Right renal pelvis (tissue), 4 donors: ENCODE measurements at regions not wholly inside any gene's neighbourhood (a gene's known extent, or its start where the extent isn't known, plus 50 kb on each side); places are given as distances from the start of the nearest gene placed in this dataset.

Experiments used
- DNase-seq, 4 donors: peaks; one replicate each; pipeline ENCODE4 v3.0.0-alpha.2; 2013; ENCODE audit warnings: low read depth in 4 of 4, low spot score in 3 of 4, missing footprints in 1 of 4

DNA sequence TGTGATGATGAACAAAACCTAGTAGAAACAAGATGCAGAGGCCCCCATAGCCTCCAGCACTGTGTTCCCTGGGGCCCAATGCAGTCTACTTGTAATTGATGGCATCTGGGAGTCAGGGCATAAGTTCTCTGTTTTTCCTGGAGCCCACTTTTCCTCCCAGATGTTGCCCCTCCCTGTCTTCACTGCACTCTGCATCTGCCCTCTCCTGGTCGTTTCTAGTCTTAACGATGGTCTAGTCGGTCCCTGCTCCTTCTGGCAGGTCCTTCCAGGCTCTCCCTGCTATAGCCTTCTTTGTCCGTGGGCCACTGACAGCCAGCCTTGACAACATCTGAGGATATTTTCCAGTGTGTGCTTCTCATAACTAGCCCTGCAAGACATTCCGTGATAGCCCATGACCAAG is 208.3 kb downstream of the GXYLT1 start:
- DNase-seq: no peak

- DNase-seq: no peak
These were observed 208.8 kb downstream of the GXYLT1 start for GRCh38 chr12:41935911-41936310.

DNA sequence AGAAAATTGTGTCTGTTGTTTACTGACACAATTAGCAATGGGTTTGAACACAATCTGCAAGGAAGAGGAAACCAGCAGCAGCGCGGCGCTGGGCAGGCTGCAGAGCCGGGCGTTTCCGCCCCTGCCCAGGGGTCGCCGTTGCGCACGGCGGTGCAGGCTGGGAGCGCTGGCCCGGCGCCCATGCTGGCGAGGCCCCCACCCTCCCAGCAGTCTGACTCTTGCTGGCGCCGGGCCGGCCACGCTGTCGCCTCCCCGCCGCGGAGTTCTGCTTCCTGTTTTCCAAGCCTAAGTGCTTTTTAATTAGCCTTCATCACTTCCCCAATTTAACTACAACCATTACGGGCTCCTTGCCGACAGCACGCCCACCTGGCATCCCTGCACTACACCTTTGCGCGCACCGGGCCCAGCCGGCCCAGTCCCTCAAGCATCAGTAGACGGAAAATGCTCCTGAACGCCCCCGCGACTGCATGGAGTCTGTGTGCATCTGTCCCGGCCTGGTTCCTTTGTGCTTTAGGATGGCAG is 212.1 kb downstream of the GXYLT1 start:
- peak; percentile 36 to 66 (median 46) for DNase-seq

DNA sequence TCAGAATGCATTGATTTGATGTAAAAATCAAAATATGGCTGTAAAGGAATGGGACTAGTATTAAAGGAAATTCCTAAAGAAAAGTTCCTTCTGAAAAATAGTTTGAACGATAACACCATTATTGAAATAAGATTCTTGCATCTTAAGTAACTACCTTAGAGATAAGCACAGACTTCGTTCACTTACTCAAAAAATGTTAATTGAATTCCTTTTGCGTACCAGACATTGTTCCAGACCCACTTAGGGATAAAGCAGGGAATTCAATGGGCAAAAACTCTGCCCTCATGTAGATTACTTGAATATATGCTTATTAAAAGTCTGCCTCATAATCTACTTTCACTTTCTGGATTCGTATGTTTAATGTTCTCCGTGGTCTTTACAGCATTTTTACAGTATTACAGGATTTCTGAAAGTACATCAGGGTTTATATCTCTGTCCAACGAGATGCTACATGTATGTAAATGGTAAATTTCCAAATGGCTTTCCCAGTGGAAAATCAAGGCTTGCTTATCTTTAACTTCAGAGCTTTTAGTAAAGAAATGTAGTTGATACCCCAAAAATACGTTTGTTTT is 213.7 kb downstream of the GXYLT1 start:
- no peak for DNase-seq

DNA sequence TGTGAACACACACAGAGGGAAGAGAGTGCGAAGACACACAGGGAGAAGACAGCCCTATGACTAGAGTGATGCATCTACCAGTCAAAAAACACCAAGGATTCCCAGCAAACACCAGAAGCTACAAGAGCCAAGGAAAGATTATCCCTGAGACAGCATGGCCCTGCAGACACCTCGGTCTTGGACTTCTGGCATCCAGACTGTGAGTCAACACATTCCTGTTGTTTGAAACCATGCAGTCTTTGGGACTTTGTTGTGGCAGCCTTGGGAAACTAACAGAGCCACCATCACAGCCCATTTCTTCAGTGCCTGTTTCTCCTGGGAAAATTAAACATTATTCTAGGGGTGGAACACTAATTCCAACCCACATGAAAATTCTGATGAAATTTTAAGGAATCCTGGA is 220.6 kb downstream of the GXYLT1 start:
- DNase-seq: no peak

DNA sequence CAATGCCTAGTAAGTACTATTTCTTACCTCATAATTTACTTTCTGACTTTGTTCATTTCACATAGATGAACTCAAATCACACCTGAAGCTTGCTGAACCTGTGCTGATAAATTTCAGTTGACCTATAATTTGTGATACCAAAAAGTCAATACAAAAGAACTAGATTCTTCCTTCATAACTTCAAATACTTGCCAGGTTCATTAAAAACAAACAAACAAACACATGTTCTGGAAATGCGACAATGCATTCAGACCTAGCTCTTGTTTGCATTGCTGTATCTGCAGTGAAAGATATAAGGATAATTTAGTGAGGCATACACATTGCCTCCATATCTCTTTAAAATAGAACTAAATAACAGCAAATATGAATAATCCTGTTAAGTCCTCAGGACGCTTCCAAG is 221.3 kb downstream of the GXYLT1 start:
- no peak for DNase-seq

GRCh38 chr12:41920355-41920754 is 224.3 kb downstream of the GXYLT1 start:
- no peak for DNase-seq

DNA sequence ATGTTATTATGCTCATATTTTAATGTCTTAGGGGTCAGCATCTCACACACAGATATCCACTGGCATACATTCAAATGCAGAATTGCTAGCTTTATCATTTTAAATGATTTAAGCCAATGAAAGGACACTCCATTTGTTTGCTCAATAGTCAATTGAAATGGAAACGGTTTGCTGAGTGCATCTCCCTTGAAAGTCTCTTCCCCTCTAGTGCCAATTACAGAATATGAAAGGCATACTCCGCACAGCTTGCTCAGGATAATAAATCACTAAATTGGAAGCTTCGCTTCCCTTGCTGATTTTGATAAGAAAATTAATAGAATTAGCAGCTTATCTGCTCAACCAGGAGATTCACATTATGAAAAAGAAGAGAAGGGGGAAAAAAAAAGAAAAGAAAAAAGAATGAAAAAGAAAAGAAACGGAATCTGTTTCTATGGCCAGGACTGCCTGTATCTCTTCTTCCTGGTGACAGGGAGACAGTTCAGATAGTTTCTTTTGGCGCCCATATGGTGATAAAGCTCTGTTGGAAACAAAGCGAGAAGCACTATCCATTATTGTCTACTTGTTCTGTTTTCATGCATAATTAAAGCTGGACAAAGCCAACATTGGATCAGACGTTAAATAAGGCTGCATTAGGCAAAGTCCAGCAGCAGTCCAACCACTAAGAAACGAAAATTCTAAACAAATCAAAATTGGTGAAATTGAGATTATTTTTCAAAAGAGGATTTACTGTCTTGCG is 225.0 kb downstream of the GXYLT1 start:
- DNase-seq: no peak

DNA sequence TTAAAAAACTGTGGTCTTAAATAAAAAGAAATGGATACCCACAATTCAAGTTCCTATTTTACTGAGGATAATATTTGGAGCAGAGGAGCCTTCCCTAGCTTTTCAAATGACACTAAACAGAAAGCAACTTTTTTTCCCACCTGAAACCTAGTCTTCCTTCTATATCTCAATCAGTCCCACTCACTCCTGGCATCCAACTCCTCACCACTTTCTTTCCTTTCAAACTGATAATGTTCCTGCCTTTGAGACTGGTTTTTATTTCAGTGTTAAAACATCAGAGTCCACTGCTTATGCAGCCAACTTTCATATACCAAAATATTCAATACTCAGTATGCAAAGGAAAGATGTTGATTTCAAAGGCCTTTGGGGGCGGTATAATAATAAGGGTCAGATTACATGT is 225.6 kb downstream of the GXYLT1 start:
- no peak for DNase-seq

DNA sequence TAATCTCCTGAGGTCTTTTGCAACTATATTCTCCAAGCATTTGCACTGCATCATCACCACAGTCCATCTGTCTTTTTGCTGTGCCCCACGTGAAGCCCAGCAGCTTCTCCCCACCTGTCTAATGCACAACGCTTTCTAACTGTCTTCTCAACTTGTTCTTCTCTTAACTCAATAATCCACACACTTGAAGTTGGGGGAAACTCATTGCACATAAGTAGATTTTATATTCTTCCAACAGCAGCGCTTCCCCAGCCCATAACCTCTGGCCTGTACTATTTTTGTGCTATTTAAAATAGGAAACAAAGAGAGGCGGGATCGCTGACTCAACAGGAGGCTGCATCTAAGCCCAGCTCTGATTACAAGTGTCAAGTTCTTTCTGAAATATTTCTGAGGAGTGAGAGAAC is 226.7 kb downstream of the GXYLT1 start:
- no peak for DNase-seq

GRCh38 chr12:41917181-41917580 is 227.5 kb downstream of the GXYLT1 start:
- no peak for DNase-seq

GRCh38 chr12:41910578-41911320 is 233.9 kb downstream of the GXYLT1 start:
- no peak for DNase-seq

- no peak for DNase-seq
These were observed 236.5 kb downstream of the GXYLT1 start for GRCh38 chr12:41908206-41908605.

DNA sequence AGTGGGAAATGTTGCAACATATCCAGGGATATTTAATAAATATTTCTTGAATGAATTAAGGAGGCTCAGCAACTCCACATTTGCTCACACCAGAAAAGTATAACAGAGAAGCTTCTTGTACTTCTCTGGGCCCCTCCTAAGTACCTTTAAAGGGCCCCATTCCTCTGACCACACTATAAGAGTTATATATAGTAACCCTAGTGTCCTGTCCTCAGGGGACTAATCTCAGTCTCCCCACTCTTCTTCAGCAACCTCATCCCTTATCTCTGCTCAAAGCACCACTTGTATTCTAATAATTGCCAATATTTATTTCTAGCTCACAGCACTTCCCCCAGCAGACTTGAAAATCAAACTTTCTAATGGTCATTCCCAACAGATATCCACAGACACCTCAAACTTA is 237.1 kb downstream of the GXYLT1 start:
- DNase-seq: no peak

GRCh38 chr12:41907021-41907420 is 237.7 kb downstream of the GXYLT1 start:
- DNase-seq: no peak

DNA sequence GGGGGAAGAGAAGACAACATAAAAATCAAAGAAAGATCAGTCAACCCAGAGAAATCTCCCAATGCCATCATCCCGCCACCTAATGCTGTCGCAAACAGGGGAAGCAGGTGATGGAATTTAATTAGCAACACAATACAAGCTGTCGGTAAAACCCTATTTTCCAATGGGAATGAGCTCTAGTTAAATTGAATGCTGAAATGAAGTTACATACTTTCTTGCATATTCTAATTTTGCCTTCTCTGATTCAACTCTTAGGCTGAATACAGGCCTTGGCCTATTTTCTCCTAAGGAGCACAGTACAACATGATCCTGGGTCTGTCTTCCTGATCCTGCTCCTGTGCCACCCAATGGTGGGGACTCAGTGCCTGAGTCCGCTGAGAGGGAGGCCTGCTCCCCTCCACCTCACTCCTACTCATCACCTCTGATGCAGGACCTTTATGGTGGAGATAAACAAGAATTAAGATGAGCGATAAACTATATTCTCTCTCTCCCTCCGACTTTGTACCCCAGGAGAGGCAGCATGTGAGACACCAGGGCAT is 238.8 kb downstream of the GXYLT1 start:
- no peak for DNase-seq

DNA sequence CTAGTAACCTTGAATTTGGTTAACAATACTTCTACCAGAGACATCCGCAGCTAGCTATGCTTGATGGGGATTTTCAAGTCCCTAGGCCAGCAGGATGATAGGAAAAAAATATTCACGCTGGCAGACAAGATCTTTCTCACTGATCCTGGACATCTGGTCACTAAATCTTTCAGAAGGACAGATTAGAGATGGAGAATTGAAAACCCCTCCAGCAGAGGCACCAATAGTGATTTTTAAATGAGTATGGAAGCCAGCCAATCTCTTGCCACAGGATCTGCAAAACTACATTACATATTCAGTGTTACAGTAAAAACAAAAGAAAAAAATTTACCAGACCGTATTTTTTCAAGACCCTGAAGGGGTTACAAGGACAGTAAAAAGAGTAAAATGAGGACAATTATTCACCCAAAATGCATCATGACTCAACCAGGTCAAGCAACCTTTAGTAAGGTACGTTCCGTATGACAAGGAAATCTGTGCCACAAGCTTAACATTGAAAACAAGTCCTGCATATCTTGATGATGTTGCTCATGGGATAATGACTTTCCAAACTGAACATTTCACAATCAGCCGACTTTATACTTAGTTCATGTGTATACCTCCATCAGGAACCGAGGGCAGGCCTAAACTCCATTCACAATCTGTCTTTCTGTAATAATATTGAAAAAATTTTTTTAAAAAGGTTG is 239.5 kb downstream of the GXYLT1 start:
- DNase-seq: no peak

DNA sequence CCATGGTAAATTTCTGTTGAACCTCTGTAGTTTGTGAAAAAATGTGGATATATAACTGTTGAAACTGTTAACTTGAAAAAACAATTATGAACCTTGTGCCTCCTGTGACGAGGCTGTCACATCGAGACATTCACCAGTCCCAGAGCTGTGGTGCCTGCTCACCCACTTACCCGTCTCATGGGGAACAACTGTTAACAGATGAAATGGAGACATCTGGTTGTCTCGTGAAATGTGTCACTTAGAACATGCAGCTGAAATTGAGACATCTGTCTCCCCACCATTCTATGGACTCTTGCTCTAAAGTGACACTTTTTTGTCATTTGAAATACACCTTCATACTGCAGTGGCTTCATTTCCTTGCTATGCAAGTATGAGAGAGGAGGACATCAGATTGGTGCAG is 240.6 kb downstream of the GXYLT1 start:
- no peak for DNase-seq

- no peak for DNase-seq
These were observed 241.5 kb downstream of the GXYLT1 start for GRCh38 chr12:41903014-41903708.

DNA sequence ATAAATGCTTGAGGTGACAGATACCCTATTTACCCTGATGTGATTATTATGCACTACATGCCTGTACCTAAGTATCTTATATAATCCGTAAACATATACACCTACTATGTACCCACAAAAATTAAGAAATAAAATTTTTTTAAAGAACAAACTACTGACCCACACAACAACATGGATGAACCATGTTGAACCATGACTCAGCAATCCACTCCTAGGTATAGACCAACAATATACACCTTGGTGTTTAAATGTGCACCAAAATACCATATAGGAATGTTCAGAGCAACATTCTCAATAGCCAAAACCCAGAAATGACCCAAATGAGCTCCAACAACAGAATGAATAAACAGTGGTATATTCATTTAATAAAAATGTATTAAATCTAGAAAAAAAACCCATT is 245.1 kb downstream of the GXYLT1 start:
- no peak for DNase-seq
